ENCODE measurements at regions not wholly inside any gene's neighbourhood (a gene's known extent, or its start where the extent isn't known, plus 50 kb on each side); places are given as distances from the start of the nearest gene placed in this dataset.

DNA sequence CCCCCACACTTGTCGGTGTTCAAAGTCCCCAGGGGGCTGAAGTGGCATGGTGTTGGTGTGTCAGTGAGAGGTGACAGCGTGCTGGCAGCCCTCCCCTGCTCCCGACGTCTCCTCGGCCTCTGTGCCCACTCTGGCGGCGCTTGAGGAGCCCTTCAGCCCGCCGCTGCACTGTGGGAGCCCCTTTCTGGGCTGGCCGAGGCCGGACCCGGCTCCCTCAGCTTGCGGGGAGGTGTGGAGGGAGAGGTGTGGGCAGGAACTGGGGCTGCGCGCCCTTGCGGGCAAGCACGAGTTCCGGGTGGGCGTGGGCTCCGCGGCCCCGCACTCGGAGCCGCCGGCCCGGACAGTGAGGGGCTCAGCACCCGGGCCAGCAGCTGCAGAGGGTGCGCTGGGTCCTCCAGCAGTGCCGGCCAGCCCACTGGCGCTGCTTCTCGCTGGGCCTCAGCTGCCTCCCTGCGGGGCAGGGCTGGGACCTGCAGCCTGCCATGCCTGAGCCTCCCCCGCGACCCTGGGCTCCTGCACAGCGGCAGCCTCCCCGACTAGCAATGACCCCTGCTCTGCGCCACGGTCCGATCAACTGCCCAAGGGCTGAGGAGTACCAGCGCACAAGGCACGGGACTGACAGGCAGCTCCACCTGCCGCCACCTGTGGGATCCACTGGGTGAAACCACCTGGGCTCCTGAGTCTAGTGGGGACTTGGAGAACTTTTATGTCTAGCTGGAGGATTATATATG lies 224.1 kb upstream of the RIOK2 start:
- DNase-seq = no peak

DNA sequence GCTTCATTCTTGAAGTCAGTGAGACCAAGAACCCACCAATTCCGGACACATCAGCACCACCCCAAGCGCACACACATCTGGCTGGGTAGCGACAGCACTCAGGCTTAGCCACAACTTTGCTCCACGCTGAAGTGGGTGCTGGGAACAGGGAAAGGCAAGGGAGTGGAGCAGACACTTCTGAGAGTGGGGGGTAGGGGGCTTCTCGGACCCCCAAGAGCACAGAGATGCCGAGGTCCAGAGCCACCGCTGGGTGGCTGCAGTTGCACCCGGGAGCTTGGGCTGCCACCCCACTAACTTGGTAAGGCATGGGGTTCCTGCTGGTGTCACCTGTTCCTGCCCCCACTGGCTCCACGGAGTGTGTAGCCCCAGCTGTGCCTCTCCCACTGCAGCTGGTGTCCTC lies 225.3 kb upstream of the RIOK2 start:
- no peak for DNase-seq

DNA sequence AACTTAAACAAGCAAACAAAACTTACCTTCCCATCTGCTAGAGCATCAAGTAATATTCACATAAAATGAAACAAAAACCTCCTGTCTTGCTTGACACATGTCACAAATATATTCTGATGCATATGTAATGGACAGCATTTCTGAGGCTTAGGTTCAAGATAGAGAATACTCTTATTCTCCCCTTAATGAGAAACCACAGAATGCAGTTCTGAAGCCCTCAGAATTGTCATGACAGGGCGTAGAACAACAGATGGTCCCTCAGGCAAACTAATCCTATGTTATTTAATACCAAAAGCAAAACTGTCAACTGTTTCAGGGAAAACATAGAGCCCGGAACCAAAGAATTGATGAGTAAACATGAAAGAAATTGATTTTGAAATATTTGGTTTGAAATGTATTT lies 229.9 kb upstream of the RIOK2 start:
- no peak for DNase-seq

DNA sequence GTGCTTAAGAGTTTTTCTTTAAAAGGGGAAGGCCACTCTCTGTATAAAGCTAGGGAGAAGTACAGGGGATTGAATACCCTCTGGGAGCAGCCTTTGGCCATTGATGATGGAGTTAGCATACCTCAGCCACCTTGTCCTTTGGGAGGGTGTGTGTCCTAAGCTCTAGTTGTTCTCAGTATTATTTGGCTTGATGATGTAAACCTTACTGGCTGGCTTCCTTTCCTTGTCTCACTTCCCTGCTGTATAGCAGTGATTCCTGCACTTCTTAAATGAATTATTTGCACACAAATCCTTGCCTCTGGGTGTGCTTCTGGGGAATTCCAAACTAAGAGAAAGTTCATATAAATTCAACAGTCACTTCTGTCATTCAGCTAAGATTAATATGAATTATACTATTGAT lies 234.9 kb upstream of the RIOK2 start:
- DNase-seq = no peak

DNA sequence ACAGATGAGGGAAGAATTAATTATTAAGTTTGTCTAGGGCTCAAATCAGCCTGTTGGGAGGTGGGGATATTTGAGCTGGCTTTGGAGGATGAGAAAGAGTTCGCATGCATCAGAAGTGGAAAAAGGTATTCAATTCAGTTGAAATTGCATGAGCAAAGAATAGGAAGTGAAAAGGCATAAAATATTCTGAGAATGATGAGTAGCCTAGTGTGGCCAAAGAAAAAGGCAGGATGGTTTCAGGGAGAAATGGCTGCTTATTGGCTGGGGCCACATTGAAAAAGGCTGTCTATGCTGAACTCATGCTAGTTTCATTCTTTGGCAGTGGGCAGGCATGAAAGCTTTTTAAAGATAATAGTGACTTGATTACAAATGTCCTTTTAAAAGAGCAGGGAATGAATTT lies 235.4 kb upstream of the RIOK2 start:
- no peak for DNase-seq

DNA sequence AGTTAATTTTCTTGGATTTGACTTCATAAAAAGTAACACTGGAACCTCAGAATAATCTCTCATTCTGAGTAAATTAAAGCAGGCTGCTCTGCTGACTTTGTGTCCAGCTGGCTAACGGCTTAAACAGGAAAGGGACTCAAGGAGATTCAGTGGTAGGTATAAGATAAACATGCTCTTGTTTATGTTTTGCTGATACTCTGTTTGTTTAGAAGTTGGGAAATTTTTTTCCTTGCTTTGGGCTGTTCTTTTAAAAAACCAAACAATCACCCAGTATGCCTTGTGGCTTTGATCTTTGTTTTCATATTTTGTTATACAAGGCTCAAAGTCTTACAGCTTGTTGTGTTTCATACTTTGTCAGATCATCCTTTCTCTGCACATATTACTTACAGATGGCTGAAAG lies 237.6 kb upstream of the RIOK2 start:
- DNase-seq = no peak

DNA sequence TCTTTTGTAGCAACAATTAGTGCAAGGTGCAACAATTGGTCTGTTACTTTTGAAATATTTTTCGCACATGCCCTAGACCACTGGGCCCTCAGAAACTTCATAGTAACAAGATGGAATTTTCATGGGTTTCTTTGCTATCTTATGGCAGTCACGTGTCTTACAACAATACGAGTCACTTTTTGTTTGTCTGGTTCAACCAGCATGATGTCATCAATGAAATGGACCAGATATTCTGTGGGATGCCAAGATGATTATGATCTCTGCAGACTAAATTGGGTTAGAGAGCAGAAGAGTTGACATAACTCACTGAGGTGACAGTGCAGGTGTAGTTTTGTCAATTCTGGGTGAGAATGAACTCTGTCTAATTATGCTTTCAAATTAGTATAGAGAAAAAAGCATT lies 239.6 kb upstream of the RIOK2 start:
- no peak for DNase-seq

DNA sequence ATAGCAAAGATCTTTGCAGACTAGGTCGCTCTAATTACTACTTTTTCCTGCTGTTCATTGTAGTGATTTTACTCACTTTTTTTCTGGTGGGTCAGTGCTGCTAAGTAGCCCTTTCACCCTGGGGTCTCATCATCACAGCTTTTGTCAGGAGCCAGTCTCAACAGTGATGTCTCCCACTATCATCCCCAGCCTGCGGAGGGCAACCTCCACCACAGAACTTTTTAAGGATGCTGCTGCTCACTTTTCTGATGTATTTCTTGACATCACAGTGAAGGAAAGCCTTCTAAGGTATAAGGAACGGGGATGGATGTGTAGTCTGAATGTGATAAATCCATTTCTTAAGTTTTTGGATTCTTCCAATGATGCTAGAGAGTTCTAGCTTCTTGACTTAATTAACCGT lies 242.5 kb upstream of the RIOK2 start:
- no peak for DNase-seq

DNA sequence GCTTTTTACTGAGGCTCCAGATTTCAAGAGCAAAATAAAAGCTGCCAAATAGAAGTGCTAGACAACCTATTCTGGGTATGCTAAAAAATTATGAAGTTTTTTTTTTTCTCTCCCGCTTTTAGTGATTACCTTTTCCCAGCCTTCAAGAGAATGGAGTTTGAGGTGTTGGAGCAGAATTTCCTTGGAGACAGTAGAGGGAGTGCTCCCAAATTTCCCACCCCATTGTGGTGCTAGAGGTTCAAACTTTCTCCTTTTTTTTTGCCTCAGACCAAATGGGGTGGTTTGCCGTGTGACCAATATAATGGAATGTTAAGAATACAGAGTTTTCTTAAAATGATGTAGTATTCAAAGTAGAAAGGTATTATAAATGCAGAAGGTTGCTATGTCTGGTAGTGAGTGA lies 244.2 kb upstream of the RIOK2 start:
- DNase-seq = no peak

DNA sequence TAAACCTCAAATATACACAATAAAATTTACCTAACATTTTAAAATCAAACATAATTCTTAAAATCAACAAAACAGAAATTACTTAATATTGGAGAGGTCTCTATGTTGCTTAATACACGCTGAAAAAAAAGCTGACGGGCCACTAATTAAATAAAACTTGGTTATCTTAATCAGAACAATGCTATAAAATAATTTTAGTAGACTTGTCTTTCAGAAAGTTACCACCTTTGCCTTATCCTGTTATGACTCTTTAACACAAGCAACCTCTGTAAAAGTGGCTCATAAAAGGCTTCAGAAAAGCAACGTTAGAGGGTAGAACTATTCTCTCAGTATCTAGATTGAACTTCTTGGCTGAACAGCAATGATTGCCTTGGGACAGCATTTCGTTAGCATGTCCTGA lies 251.0 kb upstream of the RIOK2 start:
- no peak for DNase-seq

DNA sequence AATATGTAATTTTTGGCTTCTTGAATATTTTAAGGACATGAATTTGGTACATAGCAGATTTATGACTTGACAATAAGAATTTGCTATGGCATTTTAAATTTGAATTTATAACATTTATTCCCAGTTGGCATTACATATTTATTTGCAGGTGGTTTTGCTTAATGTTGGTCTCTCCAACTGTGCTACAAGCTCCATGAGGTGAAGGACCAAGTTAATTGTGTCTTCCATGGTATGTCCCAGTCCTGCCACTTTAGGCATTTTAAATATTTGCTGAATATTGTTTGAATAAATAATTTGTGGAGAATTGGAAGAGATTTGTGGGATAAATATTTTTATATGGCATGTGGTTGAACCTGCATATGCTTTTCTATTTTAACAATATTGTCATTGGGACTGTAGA lies 253.4 kb upstream of the RIOK2 start:
- DNase-seq = no peak

DNA sequence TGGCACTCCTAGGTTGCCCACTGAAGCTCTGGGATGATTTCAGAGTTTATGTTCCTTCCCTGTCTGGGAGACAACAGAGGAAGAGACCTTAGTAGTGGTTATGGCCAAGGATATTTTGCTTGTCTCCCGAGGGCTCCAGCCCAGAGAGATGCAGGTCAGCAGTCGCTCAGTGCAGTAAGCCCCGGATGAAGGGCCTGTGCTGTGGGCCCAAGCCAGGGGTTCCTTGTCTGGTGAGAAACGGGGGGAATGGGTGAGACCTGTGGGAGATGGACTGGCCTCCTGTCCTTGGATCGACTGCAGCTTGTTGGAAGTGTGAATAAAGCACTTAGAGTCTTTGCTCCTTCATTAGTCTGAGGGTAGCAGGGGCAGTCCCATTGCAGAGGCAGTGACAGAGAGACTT lies 260.7 kb upstream of the RIOK2 start:
- no peak for DNase-seq

DNA sequence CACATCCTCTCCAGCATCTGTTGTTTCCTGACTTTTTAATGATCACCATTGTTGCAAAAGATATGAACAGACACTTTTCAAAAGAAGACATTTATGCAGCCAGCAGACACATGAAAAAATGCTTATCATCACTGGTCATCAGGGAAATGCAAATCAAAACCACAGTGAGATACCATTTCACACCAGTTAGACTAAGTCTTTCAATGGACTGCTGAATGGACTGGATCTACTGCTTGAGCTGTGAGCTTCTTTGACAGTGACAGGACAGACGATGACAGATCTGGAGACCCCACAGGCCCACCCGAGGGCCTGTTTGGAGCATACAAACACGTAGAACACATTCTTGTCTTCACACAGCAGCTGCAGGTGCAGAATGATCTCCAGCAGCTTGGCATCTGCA lies 266.1 kb upstream of the RIOK2 start:
- DNase-seq = no peak

DNA sequence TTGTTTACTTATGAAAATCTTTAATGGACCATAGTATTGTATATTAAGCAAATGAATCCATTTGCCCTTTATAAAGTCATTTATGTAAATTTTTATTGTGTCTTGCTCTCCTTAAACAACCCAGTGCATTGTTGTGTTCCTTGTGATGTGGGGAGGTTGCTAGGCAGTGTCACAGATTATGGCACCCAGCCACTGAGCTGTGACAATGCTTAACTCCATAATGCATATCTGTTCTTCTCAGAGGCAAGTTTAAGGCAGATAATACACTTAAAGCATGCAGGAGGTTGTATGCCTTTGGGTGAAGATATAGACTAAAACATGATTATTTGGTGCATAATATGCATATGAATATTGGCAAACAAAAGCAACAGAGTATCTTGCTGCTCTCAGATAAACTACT lies 269.6 kb upstream of the RIOK2 start:
- DNase-seq = no peak

DNA sequence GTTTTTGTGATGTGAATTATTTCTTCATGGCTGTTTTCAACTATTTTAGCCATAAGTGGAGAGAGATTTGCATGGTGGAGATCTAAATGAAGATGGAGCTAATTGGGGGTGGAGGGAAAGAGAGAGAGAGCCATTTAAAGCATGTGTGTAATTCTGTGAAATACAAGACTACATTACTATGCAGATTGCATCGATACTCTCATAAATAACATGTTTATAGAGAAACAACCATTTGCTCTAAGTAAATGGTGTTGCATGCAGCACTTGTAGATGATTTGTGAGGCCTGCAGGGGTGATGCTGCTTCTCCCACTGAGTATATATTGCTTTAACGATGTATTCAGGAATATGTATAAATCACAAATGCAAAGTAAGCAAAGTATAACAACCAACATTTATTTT lies 270.2 kb upstream of the RIOK2 start:
- DNase-seq = no peak

DNA sequence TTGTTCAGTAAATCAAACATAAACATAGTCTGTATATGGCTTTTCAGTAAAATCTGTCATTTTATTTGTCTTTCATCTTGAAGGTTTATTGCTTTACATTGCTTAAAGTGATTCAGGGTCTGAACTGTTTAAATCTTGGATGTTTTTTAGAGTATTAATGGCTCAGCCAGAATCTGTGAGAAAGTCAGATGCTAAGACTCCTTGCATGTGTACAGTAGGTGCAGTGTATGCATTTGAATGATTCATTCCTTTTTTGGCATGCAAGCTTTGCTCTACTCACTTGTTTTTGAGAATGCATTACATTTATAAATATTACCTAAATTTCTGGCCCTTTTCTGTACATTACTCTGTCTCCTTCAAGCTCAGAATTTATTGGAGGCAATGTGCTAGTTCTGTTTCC lies 271.0 kb upstream of the RIOK2 start:
- no peak for DNase-seq

DNA sequence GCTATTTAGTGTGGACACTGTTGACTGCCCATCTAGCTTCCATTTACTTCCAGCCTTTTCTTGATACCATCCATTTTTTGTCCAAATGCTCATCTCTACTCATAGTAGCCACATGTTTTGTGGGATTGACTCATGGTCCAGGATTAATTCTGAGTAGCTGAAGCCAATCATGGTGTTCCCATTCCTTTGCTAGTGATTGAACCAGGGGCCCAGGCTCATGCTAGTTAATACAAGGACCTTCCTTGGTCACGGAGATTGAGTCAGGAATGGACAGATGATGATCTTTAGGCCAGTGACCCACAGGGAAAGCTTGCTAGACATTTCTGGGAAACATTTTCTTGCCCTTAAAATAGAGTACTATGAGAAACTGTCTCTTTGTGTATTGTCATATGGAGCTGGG lies 272.9 kb upstream of the RIOK2 start:
- DNase-seq = no peak

DNA sequence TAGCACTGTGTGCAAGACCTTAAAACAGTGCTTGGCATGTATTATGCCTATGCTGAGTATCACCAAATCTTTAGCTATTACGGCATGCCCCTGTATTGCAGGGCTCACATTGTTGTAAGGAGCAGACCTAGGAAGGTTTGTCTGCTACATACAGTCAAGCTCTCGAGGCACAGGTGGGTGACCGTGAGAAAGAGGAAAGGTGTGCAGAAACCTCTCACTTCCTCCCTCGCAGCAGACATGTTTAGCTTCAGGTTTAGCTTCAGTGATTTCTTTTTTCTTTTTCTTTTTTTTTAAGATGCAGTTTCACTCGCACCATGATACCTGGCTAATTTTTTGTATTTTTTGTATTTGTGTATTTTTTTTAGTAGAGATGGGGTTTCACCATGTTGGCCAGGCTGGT lies 275.8 kb upstream of the RIOK2 start:
- no peak for DNase-seq

DNA sequence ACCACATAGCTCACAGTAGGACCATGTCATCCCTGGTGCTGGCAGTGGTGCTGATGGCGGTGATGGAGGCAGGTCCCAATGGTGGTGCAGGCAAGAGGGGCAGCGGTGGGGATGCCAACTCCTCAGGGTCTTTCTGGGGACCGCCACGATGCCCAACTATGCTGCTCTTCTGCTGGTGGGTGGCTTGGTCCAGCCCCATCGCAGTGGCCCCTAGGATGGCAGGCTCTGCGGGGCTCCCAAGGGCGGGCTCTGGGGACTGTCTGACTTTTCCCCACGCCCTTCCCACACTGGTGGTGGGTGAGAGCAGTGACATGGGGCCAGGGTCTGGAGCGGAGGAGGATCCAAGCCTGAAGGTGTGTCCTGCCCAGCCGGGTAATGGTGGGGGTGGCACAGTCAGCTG lies 288.9 kb upstream of the RIOK2 start:
- no peak for DNase-seq

DNA sequence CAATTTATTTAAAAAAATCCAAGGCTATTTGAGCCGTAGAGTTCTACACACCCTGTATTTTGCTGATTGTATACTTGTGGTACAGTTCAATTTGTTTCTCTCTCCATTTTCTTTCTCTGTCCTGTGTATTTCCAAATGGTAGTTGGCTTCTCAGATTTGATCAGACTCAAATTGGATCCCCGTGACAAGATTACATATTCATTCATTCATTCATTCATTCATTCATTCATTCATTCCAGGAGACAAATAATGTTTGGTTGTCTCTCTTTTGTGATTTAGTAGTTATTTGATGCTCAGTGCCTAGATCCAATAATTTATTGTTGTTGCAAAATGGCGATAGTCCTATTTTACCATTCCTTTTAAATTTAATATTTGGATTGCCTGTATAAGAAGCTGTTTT lies 292.8 kb upstream of the RIOK2 start:
- no peak for DNase-seq

DNA sequence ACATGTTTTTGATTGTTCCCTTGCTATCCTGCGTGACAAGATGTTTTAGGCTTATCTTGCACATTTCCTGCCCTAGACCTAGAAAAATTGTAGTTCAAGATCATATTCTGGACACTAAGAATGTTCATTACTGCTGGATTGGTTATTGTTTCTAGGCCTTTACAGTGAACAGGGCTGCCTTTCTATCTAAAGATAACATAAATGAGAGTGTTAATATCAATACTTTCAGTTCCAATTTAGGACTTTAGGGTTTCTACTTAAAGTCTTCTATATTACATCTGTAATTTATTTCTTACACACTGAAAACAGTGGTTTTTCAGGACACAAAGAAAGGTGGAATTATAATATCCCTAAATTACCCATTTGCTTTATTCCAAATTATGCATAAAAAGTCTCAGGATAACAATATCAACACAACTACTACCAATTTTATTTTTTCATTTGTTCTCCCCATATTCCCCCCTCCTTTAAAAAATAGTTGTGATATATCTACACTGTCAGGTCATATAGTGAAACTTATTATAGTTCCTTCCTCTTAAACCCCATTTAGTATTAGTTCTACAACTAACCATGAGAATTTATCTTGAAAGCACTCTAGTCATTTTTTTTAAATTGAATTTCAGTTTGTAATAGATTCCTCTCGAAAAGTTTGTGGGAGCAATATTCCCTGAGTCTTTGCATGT lies 293.9 kb upstream of the RIOK2 start:
- DNase-seq = no peak

DNA sequence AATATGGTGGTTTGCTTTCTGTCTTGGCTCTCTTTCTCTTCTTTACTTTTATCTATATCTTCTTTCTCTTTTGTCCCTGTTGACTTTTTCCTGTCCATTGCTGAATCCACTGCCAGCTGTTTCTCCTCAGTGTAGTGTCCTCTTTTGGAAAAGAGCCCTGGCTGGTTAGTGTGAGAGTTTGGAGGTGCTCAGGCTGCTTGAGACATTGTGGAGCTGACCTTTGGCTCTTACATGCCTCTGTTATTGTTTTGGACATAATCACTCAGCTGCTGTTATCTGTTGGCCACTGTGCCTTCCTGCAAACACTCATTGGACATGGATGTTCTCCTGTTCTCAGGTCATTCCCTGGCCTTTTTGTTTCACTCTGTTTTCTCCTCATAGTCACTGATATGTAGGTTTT lies 295.4 kb upstream of the RIOK2 start:
- DNase-seq = no peak

DNA sequence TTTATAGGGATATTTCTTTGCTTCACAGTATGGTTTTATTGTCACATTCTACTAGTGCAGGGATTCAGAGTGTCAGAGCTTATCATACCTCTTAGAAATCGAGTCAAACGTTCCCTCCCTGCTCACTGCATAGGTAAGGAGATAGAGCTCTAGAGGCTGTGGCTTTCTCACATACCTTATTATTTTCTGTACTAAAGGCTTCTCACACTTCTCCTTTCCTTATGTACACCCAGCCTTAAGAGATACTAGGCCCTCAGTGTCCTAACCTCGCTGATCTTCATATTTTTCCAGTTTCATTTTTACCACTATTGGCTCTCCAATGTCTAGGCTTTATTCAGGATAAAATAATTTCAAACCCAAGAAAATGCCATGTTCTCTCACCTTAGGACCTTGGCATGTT lies 297.3 kb upstream of the RIOK2 start:
- no peak for DNase-seq

DNA sequence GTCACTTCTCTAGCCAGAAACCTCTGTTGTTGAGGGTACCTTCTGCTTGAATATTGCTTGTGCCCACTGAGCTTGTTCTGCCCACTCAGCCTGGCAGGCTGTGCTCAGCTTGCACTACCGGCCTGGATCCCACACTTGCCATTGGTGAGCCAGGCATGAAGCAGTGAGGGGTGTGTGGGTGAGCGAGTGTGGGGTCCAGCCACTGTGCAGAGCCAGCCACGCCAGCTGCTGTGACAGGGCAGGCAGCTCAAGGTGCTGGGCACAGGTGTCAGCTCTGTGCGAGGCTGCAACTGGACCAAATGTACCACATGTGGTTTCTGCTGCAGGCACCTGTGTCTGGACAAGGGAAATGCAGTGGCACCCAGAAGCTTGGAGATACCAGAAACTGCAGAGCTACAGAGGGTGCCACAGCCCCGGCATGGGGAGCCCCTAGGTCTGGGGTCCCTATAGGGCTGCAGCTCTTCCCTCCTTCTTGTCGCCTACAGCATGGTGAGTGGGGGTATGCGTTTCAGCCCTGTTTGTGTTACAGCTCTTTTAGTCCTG lies 305.1 kb upstream of the RIOK2 start:
- DNase-seq = no peak
